ENCODE measurements at regions not wholly inside any gene's neighbourhood (a gene's known extent, or its start where the extent isn't known, plus 50 kb on each side); places are given as distances from the start of the nearest gene placed in this dataset.

- ChIA-PET CTCF (no interaction called here), POLR2A (no interaction called here)
Observed at GRCh38 chr3:45332493-45332892, 55.9 kb upstream of the LARS2 start.

GRCh38 chr3:45332901-45333407 is 55.4 kb upstream of the LARS2 start:
- DNase-seq (ENCODE audit: extremely low spot score) = no peak
- POLR2A ChIA-PET = no interaction called here
- CTCF ChIA-PET = no interaction called here

More at GRCh38 chr3:45332493-45332892, 55.9 kb upstream of the LARS2 start:
- TF ChIP-seq SUZ12 (IDR thresholded peaks at IDR 0.05) (no peak), NFRKB (IDR thresholded peaks at IDR 0.05) (no peak), CTBP1 (IDR thresholded peaks at IDR 0.05; ENCODE audit: borderline replicate concordance) (no peak), ZNF384 (IDR thresholded peaks at IDR 0.05) (no peak), HDGF (IDR thresholded peaks at IDR 0.05; ENCODE audit: borderline replicate concordance) (no peak), L3MBTL2 (conservative IDR thresholded peaks at IDR 0.05) (no peak), FOXA1 (IDR thresholded peaks at IDR 0.05) (no peak), ARNT (IDR thresholded peaks at IDR 0.05) (no peak), PKNOX1 (IDR thresholded peaks at IDR 0.05) (no peak), FOXK2 (IDR thresholded peaks at IDR 0.05) (no peak), ELF4 (IDR thresholded peaks at IDR 0.05) (no peak), LEF1 (IDR thresholded peaks at IDR 0.05; ENCODE audit: borderline replicate concordance) (no peak), BHLHE40 (IDR thresholded peaks at IDR 0.05; ENCODE audit: borderline replicate concordance) (no peak), FOXM1 (IDR thresholded peaks at IDR 0.05; ENCODE audit: borderline replicate concordance) (no peak), SP1 (IDR thresholded peaks at IDR 0.05) (no peak)
- no peak for DNase-seq (ENCODE audit: extremely low spot score)

GRCh38 chr3:45333549-45333948 is 54.8 kb upstream of the LARS2 start:
- no peak for DNase-seq (ENCODE audit: extremely low spot score)
- TF ChIP-seq ARNT (IDR thresholded peaks at IDR 0.05) (no peak), L3MBTL2 (conservative IDR thresholded peaks at IDR 0.05) (no peak), BHLHE40 (IDR thresholded peaks at IDR 0.05; ENCODE audit: borderline replicate concordance) (no peak), FOXM1 (IDR thresholded peaks at IDR 0.05; ENCODE audit: borderline replicate concordance) (no peak), HDGF (IDR thresholded peaks at IDR 0.05; ENCODE audit: borderline replicate concordance) (no peak), LEF1 (IDR thresholded peaks at IDR 0.05; ENCODE audit: borderline replicate concordance) (no peak), PKNOX1 (IDR thresholded peaks at IDR 0.05) (no peak), ZNF384 (IDR thresholded peaks at IDR 0.05) (no peak), FOXK2 (IDR thresholded peaks at IDR 0.05) (no peak), FOXA1 (IDR thresholded peaks at IDR 0.05) (no peak), TARDBP (IDR thresholded peaks at IDR 0.05) (no peak)
- ChIA-PET POLR2A (no interaction called here), CTCF (no interaction called here)

More at GRCh38 chr3:45332901-45333407, 55.4 kb upstream of the LARS2 start:
- TF ChIP-seq CTBP1 (IDR thresholded peaks at IDR 0.05; ENCODE audit: borderline replicate concordance) (no peak), BHLHE40 (IDR thresholded peaks at IDR 0.05; ENCODE audit: borderline replicate concordance) (no peak), SP1 (IDR thresholded peaks at IDR 0.05) (no peak), ELF4 (IDR thresholded peaks at IDR 0.05) (no peak), HDGF (IDR thresholded peaks at IDR 0.05; ENCODE audit: borderline replicate concordance) (no peak)

GRCh38 chr3:45337839-45338470 is 50.4 kb upstream of the LARS2 start:
- no peak for TF ChIP-seq ARNT (IDR thresholded peaks at IDR 0.05)
- TF ChIP-seq FOXK2 (IDR thresholded peaks at IDR 0.05) = no peak
- no peak for TF ChIP-seq PKNOX1 (IDR thresholded peaks at IDR 0.05)
- no peak for TF ChIP-seq L3MBTL2 (conservative IDR thresholded peaks at IDR 0.05)
- TF ChIP-seq ELF4 (IDR thresholded peaks at IDR 0.05) = no peak
- no peak for TF ChIP-seq ZNF384 (IDR thresholded peaks at IDR 0.05)
- no peak for TF ChIP-seq NFRKB (IDR thresholded peaks at IDR 0.05)
- TF ChIP-seq LEF1 (IDR thresholded peaks at IDR 0.05; ENCODE audit: borderline replicate concordance) = no peak
- no peak for TF ChIP-seq BHLHE40 (IDR thresholded peaks at IDR 0.05; ENCODE audit: borderline replicate concordance)
- TF ChIP-seq FOXM1 (IDR thresholded peaks at IDR 0.05; ENCODE audit: borderline replicate concordance) = no peak
- no peak for TF ChIP-seq TARDBP (IDR thresholded peaks at IDR 0.05)
- no peak for TF ChIP-seq SP1 (IDR thresholded peaks at IDR 0.05)
- TF ChIP-seq HDGF (IDR thresholded peaks at IDR 0.05; ENCODE audit: borderline replicate concordance) = no peak
- DNase-seq (ENCODE audit: extremely low spot score) = no peak
- ChIA-PET CTCF (no interaction called here), POLR2A (no interaction called here)
